ENCODE measurements at regions not wholly inside any gene's neighbourhood (a gene's known extent, or its start where the extent isn't known, plus 50 kb on each side); places are given as distances from the start of the nearest gene placed in this dataset.
"Not testable (repeated sequence)": the region's sequence is repeated elsewhere in the genome, so short reads cannot be mapped to it uniquely, and the experiment has no call there.

- no peak for DNase-seq (ENCODE audit: low read depth in 2 of 2, low spot score in 1 of 2)
These were observed 58.1 kb upstream of the TUNAR start for GRCh38 chr14:95818581-95818980.

- no peak for DNase-seq (ENCODE audit: low read depth in 2 of 2, low spot score in 1 of 2)
These were observed 59.4 kb upstream of the TUNAR start for GRCh38 chr14:95817271-95817670.

GRCh38 chr14:95816539-95816938, 60.1 kb upstream of the TUNAR start:
- no peak for DNase-seq (ENCODE audit: low read depth in 2 of 2, low spot score in 1 of 2)

GRCh38 chr14:95815226-95815690, 61.4 kb upstream of the TUNAR start:
- no peak for DNase-seq (ENCODE audit: low read depth in 2 of 2, low spot score in 1 of 2)

- no peak for DNase-seq (ENCODE audit: low read depth in 2 of 2, low spot score in 1 of 2)
These were observed 62.0 kb upstream of the TUNAR start for GRCh38 chr14:95814363-95815225.

- DNase-seq (ENCODE audit: low read depth in 2 of 2, low spot score in 1 of 2) = no peak
These were observed 64.8 kb upstream of the TUNAR start for GRCh38 chr14:95811813-95812212.

GRCh38 chr14:95808371-95808770, 68.3 kb upstream of the TUNAR start:
- no peak for DNase-seq (ENCODE audit: low read depth in 2 of 2, low spot score in 1 of 2)

- DNase-seq (ENCODE audit: low read depth in 2 of 2, low spot score in 1 of 2) = no peak
These were observed 79.8 kb upstream of the TUNAR start for GRCh38 chr14:95796788-95797187.

- DNase-seq (ENCODE audit: low read depth in 2 of 2, low spot score in 1 of 2) = no peak
These were observed 74.0 kb upstream of the TCL1A start for GRCh38 chr14:95787941-95788340.

GRCh38 chr14:95786566-95786965, 72.6 kb upstream of the TCL1A start:
- DNase-seq (ENCODE audit: low read depth in 2 of 2, low spot score in 1 of 2) = no peak

GRCh38 chr14:95784137-95784536, 70.2 kb upstream of the TCL1A start:
- DNase-seq (ENCODE audit: low read depth in 2 of 2, low spot score in 1 of 2) = no peak

- DNase-seq (ENCODE audit: low read depth in 2 of 2, low spot score in 1 of 2) = no peak
These were observed 63.0 kb upstream of the TCL1A start for GRCh38 chr14:95776798-95777534.

- DNase-seq (ENCODE audit: low read depth in 2 of 2, low spot score in 1 of 2) = peak in 1 of 2 donors; percentile 30
These were observed 60.6 kb upstream of the TCL1A start for GRCh38 chr14:95774265-95775160.

- no peak for DNase-seq (ENCODE audit: low read depth in 2 of 2, low spot score in 1 of 2)
These were observed 56.9 kb upstream of the TCL1A start for GRCh38 chr14:95770777-95771176.

- DNase-seq (ENCODE audit: low read depth in 2 of 2, low spot score in 1 of 2) = no peak
These were observed 56.1 kb upstream of the TCL1A start for GRCh38 chr14:95769976-95770375.

- DNase-seq (ENCODE audit: low read depth in 2 of 2, low spot score in 1 of 2) = not testable (repeated sequence)
These were observed 55.5 kb upstream of the TCL1A start for GRCh38 chr14:95769431-95769830.

- DNase-seq (ENCODE audit: low read depth in 2 of 2, low spot score in 1 of 2) = no peak
These were observed 51.1 kb upstream of the TCL1A start for GRCh38 chr14:95765051-95765450.

GRCh38 chr14:95763875-95764274, 50.0 kb upstream of the TCL1A start:
- no peak for DNase-seq (ENCODE audit: low read depth in 2 of 2, low spot score in 1 of 2)
